HG03135 (cell line): ENCODE measurements at regions not wholly inside any gene's neighbourhood (a gene's known extent, or its start where the extent isn't known, plus 50 kb on each side); places are given as distances from the start of the nearest gene placed in this dataset.

Experiments used
- ATAC-seq: cut with Tn5 transposase; IDR thresholded peaks from one replicate; pipeline ENCODE4 v1.9.1; 2021; ENCODE audit warnings: mild to moderate bottlenecking, moderate library complexity; ENCODE audit not compliant: unreplicated experiment

DNA sequence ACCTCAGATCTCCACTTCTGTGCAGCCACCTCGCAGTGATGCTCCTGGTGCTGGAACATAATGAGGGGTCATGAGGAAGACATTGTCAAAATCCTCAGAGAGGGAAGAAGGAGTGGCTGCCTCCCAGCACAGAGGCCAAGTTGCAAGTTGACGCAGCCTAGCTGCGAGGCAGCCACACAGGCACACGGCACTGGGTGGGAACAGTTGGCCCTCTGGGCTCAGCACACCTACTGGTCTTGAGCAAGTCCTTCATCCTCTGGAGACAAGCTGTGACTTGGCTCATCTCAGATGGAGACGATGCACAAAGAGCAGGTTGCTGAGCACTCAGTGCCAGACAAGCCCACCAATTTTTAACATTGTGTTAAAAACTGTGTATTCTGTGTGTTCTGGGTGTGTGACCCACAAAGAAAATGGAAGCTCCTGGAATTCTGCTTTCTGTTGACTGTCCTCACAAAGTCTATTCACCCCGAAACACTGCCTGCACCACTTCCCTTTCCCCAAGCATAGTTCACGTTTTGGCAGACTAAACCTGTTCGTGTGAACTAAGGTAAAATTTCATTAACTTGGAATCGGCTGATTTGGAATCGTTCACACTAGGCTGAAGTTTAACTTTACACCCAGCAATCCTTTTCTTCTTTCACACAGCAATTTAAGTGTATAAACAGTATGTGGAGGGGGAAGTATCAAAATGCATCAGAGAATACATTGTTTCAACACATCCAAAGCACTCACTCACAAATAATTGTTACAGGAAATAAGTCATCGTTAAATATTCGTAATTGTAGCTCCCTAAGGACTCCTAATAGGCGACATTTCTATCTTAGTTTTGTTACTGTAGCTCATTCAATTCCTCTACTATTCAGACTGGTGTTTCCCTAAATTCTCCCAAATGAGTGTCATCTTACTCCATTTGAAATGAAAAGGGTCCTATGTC is 266.6 kb upstream of the ID2 start:
- no peak for ATAC-seq

DNA sequence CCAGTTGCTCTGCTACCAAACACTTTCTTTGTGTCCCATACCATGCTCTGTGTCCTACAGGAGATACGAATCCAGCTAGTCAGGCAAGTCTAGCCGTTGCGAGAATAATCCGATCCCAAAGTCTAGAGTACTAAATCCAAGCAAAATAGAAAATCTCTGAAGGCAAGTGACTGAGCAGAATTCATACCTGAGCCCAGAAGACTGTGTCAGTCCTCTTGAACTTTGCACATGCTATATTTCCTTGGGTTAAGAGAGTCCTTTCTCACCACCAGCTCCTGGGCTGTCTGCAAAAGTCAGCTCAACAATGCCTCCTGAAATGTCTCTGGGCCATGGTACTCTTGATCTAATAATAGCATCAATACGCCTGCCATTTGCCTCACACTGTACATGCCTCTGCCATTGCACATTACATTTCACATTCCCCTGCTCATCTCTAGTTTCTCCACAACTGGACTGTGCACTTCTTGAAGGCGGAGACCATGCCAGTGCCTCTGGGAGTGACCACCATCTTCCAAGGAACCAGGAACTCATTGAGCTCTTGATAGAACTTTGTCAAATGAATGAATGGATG is 265.8 kb upstream of the ID2 start:
- ATAC-seq, result no peak

DNA sequence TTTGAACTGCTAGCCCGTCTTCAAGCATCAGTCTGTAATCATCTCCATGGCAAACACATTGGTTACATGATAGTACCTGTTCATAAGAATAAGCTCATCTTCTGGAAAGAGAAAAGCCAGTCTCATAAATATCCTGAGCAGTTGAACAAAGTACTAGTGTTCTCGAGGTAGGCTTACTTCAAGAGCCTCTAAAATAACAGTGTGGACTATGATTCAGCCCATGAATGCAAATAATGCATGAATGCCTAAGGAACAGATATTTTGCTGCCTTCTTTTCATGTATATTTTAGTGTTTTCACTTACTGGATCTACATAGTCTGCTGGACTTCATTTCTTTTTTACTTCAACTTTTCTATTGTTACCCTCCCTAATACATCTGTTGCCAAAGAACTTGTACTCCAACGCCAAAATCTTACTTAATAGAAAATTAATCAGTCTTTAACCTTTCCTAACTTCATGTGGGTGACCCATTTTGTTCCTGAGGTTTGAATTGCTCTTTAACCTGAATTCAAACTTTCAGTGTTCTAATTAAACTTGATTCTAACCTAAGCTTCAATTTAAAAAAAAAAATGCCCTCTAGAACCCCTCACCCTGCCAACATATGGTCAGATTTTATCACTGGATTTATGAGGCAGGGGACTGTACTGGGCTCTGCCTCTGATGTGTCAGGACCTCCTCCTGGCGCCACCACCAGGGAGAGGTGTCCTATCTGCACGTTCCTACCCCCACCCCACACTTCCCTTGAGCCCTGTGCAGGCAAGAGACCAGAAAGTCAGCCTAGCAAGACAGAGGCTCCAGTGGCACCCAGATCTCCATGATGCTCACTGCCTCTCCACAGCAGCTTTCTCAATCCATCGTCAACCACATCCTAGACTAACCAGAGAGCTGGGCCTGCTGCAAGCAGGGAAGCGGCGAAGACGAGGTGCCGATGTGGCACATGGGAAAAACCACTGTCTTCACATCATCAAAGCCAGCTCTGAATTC is 264.7 kb upstream of the ID2 start:
- ATAC-seq, result no peak

DNA sequence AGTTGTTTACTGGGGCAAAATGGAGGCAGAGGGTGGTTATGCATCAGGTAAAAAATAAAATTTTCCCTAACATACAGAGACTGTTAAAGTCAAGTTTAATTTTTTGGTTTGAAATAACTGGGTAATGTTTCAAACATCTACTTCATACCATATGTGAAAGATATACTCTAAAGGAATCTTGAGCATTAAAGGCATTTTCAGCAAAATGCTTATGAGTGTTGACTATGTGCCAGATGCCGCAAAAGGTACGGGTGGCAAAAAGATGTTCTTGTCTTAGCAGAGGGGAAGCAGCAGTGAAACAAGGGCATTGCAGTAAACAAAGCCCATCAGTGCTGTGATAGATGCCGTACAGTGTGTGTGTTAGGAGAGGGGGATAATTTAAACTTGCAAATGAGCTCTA is 263.1 kb upstream of the ID2 start:
- ATAC-seq, result no peak

DNA sequence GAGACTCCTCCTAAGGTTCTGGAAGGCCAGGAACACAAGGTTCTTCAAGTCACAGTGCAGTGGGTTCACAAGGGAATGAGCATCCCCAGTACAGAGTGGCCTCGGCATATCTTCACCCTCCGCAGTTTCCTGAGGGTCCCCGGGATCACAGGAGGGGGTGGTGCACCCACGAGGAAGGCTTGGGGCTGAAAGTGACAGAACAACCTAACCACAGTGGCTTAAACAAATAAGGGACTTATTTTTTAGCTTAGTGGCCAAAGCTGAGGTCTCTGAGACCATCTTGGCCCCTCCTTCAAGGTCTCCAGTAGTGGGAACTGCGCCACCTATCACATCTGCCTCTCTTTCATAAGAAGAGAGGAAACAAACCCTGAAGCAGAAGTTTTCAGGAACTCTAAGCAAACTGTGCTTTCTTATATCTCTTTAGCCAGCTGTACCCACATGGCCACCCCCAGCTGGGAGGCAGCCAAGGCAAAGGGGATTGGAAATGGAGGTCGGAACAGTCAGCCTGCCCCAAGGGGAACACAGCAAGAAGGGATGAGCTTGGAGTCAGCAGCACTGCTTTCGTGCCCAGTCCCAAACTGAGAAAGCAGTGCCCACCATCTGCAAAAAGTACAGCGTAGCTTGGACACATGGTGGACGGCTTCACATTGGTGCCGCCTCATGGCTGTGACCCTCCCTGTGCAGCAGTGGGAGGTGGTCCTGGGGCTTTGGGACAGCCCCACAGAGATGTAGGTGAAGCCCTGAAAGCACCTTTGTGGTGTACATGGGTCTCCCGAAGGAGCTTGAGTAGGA is 260.0 kb upstream of the ID2 start:
- ATAC-seq, result no peak

DNA sequence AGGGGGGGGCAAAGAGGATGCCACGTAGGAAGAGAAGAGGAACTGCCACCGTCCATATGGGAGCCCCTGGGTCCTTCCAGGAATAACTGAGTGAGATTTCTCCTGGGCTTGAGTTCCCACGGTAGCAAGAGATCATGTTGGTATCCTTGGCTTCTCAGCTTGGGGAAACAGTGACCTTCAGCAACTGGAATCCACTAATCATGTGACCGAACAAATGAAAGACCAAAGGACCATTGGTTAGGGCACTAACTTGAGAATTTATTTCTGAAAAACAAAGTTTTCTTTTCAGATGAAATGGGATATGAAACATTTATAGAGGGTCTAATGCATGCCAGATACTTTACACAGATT is 259.4 kb upstream of the ID2 start:
- ATAC-seq, result no peak

DNA sequence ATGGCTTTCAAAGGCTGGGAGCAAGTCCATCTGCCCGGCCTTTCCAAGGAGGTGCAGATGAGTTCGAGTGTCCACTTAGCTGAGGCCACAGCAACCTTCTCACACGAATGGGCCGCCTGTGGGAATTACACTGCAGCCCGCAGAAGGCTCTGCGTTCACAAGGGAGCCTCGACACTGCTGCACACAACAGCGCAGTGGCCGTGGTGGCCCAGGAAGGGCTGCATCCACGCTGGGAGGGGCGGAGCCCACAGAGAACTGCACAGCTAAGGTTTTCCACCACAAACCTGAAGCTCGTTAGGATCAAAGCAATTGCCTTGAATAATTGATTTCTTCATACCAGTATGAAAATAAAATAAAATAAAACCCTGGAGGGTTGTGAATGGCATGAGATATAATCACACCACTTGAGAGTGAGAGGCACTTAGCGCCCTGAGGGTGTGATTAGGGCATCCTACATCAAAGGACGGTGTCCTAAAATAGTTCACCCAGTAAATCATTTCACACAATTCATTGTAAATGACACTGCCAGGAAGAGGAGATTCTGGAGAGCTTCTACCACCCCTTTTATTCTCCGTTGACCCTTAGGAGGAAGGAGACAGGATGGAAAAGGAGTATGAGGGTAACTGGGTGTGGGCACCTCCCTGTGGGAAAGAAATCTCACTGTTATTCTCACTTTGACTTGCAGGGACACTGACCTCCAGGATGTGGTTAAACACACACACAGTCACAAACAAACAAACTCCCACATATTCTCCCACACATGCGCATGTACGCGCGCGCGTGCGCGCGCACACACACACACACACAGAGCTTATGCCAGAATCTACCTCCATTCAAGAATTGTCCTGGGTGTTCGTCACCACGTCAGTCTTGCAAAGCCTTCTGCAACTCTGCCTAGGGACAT is 256.6 kb upstream of the ID2 start:
- no peak for ATAC-seq

DNA sequence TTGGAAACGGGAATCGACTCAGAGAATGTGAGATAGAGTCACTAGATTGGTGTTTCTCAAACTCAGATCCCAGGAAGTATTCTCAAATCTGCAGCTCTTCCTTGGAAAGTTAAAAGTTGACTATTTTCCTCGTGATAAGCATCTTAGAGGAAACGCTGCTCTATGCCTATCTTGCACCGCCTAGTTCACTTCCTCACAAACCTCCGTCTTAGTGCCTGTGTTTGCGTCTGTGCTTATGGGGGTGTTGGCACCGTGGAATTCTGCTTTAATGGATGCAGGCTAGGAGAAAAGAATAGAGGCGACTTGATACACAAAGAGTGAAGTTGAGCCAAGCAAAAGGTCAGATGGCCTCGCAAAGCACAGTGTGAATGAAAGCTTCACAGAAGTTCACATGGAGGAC is 255.3 kb upstream of the ID2 start:
- no peak for ATAC-seq

DNA sequence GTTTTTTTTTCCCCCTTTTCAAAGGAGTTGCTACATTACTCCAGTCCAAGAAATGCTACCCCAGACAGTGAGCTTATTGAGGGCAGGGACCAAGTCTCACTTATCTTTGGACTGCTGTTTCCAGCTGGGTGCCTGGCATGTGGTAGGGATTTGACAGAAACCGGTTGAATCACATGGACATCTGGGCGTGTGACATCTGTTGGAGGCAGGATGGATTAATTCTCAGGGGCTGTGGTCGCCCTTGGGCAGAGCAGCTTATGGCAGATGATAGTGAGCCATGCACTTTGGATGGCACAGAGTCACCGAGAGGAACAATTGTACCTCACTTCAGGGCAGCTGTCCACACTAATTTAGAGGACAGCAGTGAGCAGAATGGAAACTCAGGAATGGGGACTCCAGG is 254.6 kb upstream of the ID2 start:
- ATAC-seq, result no peak

DNA sequence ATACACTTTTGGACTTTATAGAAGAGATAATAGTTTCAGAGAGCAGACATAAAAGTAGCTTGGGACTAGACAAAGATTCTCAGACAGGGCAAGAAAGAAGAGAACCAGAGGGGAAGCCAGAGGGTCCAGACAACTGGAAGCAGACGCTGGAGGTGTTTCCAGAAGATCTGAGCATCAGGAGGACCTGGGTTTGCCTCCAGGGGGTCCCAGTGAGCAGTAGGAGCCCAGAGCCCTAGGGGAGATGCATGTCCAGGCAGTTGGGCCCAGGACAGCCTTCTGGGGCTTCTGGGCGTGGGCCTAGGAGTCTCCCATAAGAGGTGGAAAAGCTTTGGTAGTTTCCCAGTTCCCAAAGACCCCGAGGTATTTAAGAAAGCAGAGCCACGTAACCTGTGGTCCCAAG is 251.2 kb upstream of the ID2 start:
- ATAC-seq, result no peak

DNA sequence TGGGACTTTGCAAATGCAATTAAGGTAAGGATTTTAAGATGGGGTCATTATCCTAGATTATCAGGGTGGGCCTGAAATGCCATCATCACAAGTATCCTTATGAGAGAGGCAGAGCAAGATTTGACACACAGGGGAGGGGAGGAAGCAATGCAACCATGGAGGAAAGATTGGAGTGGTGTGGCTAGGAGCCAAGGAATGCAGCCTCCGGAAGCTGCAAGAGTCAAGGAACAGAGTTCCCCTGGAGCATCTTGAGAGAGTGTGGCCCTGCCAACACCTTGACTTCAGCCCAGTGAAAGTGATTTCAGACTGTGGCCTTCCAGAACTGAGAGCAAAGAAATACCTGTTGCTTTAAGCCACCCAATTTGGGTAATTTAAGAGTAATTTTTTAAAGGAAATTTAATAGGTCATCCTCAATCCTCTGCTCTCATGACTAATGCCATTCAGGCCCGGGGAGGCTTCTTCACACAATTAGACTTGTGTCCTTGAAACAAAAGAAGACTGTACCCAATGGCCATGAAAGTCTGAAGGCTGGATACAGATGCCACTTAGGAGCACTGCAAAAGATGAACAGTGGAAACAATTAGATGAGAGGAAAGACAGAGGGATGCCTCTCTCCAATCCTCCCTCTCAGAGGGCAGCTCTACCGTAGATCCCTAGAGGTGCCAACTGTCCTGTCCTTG is 250.3 kb upstream of the ID2 start:
- ATAC-seq, result no peak

DNA sequence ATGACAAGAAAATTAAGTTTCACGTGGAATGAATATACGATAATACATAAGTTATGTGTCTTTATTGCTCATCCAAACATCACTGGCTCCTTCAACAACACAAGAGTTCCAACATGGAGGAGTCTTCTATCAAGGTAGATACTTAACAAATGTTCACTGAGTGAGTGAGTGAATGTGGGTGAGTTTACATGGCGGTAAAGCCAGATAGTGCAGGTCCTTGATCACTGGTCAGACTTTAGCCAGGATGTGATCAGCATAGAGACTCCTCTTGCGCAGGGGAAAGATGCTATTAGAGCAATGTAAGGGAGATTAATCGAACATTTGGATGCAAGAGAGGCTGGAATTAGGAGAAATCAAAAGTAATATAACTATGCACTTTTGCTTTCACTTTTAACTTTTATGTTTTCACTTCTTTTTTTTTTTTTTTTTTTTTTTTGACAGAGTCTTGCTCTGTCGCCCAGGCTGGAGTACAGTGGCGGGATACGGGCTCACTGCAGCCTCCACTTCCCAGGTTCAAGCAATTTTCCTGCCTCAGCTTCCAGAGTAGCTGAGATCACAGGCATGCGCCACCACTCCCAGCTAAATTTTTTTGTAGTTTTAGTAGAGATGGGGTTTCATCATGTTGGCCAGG is 249.0 kb upstream of the ID2 start:
- ATAC-seq, result no peak

DNA sequence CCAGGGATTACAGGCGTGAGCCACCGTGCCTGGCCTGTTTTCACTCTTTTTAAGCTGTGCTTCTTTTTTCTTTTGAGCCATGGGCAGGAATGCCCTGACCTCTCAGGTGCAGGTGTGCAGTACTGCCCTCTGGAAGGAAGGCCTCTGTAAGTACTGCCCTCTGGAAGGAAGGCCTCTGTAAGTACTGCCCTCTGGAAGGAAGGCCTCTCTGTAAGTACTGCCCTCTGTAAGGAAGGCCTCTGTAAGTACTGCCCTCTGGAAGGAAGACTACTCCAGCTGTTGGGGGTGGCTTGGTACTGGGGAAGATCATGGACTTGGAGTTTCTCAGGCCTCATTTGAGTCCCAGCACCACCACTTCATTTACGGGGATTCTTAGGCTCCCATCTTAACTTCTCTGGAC is 248.5 kb upstream of the ID2 start:
- ATAC-seq, result no peak

DNA sequence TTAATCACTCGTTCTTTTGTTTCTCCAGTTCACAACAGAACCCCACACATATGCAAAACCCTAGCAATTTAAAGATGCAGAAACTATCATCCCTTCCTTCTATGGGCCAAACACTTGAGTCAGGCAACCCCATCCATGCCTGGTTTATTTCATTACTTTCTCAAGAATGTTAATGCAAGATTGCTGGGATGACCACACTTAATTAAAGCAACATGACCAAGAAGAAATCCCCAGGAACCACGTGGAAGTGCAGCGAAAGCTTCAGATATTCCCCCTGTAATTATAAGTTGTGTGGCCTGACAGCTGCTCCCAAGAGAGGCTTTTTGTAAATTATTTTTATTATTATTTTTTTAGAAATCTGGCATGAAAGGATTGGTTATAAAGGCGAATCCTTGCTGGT is 246.2 kb upstream of the ID2 start:
- ATAC-seq, result no peak

DNA sequence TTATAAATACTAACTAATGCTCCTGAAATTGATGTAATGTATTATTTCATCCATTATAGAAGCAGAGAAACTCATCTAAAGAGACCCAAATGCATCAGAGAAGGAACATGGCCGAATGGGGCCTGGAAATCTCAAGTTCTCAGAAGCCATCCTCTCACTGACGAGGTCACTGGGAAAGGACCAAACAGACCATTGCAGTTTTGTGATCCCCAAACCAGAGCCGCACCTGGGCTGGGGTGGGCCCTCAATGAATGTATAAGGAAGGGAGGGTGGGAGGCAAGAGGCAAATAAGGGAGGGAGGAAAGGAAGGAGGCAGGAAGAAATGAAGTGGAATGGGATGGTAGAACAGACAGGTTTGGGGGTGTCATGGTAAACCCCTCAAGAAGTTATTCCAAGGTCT is 245.3 kb upstream of the ID2 start:
- no peak for ATAC-seq

DNA sequence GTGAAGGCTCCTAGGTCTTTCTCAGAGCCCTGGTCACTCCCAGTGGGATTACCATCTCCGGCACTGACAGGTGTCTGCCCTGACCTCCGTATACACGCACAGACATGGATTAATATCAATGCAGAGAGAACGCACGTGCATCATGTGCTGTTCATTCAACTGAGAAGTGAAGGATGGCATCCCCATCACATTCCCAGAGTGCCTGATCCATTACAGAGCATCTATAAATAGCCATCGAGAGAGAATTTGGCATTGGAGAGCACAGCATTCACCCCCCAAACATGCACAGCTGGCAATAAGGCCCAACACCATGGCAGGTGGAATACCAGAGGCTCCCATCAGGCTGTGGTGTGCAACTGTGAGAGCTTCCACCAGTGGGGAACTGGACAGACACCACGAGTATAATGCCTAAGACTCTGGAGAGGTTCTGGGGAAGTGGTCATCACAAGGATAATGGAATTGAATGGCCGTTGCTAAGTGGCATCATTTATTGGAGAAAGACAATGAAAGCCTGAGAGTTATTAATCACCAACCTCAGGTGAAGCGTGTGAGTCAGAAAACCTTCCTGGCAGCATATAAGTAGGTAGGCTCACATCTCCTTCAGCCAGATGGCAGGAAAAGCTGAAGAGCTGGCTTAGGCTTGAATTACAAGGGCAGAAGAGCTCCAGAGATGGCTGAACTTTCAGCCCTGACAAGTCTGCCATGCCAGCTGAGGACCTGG is 244.5 kb upstream of the ID2 start:
- ATAC-seq, result no peak

DNA sequence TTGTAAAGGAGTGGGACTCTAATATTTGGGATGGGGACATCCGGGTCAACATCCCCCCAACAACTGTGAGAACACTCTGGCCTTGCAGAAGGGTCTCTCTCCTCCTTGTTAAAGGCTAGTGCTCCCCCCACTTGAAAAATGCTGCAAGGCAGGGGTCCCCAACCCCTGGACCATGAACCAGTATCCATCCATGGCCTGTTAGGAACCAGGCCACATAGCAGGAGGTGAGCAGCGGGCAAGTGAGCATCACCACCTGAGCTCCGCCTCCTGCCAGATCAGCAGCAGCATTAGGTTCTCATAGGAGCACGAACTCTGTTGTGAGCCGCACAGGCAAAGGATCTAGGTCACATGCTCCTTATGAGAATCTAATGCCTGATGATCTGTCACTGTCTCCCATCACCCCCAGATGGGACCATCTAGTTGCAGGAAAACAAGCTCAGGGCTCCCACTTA is 243.9 kb upstream of the ID2 start:
- no peak for ATAC-seq

DNA sequence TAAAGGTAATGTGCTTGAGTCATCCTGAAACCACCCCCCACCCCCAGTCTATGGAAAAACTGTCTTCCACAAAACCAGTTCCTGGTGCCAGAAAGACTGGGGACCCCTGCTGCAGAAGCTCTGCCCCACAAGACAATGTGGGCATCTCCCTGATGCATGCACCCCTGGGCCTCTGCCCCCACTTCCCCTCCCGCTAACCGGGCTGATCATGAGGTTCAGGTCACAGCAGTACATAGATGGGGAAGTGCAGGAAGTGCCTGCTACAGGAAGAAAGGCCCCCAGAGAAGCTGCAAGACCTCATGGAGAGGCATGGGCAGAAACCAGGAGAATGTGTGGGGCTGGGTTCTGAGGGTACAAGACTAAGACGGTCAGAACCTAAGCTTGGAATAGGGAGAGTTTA is 243.4 kb upstream of the ID2 start:
- no peak for ATAC-seq
